Stimulated activated CD8-positive, alpha-beta memory T cell treated with anti-CD3 and anti-CD28 coated beads, Interleukin-7, amount 100 ng/mL, for 24 hours (primary cell): ENCODE measurements at regions not wholly inside any gene's neighbourhood (a gene's known extent, or its start where the extent isn't known, plus 50 kb on each side); places are given as distances from the start of the nearest gene placed in this dataset.

Experiments used
- DNase-seq: peaks from one replicate; pipeline ENCODE4 v3.0.0-alpha.2; 2020; ENCODE audit warnings: low read depth

GRCh38 chr22:22038178-22038880, 55.7 kb upstream of the TOP3B start:
- DNase-seq: no peak

GRCh38 chr22:22037740-22038139, 55.2 kb upstream of the TOP3B start:
- DNase-seq: no peak

- DNase-seq: no peak
Measured at GRCh38 chr22:22037229-22037628, 54.6 kb upstream of the TOP3B start.

- DNase-seq: no peak
Measured at GRCh38 chr22:22036588-22036987, 54.0 kb upstream of the TOP3B start.

GRCh38 chr22:22035771-22036314, 53.3 kb upstream of the TOP3B start:
- DNase-seq: no peak

- DNase-seq: no peak
Measured at GRCh38 chr22:22035203-22035602, 52.6 kb upstream of the TOP3B start.

- no peak for DNase-seq
Measured at GRCh38 chr22:22034469-22035132, 52.0 kb upstream of the TOP3B start.

- no peak for DNase-seq
Measured at GRCh38 chr22:22033803-22034468, 51.3 kb upstream of the TOP3B start.

- DNase-seq: no peak
Measured at GRCh38 chr22:22032906-22033802, 50.6 kb upstream of the TOP3B start.

- DNase-seq: no peak
Measured at GRCh38 chr22:22032099-22032905, 49.7 kb upstream of the TOP3B start.
